Testis (tissue), 2 donors: ENCODE measurements at regions not wholly inside any gene's neighbourhood (a gene's known extent, or its start where the extent isn't known, plus 50 kb on each side); places are given as distances from the start of the nearest gene placed in this dataset.

Source experiments
- CTCF ChIP-seq, 3 experiments: fragments of 450-650 bp in 2 of 3; fragments of 200-600 bp in 1 of 3; sonication (generic) in 1 of 3; IDR thresholded peaks; one replicate each; pipeline ENCODE4 v1.5.1; 2016 to 2019; ENCODE audit warnings: antibody characterized with exemption in 3 of 3, mild to moderate bottlenecking in 2 of 3, moderate library complexity in 1 of 3
- POLR2A ChIP-seq: fragments of 450-650 bp; IDR thresholded peaks from one replicate; pipeline ENCODE4 v1.6.1; 2017; ENCODE audit warnings: antibody characterized with exemption, mild to moderate bottlenecking, moderate library complexity

- TF ChIP-seq CTCF (IDR thresholded peaks at IDR 0.05), result no peak
- TF ChIP-seq POLR2A, result no peak
Measured at GRCh38 chr22:46072981-46073682, 77.2 kb upstream of the PPARA start.
